Mesenchymal stem cell (in vitro differentiated cells and primary cell): ENCODE measurements at regions not wholly inside any gene's neighbourhood (a gene's known extent, or its start where the extent isn't known, plus 50 kb on each side); places are given as distances from the start of the nearest gene placed in this dataset.

Source experiments
- DNase-seq: peaks from one replicate; pipeline ENCODE4 v3.0.0-alpha.2; 2013
- H2AFZ ChIP-seq: one replicate; pipeline ENCODE4 v1.6.1; 2013; ENCODE audit warnings: low read depth, mild to moderate bottlenecking, control low read depth, inconsistent platforms, low read length, moderate library complexity
- H2AK5ac ChIP-seq: 2 replicates; pipeline ENCODE4 v1.6.1; 2013; ENCODE audit warnings: low read length, moderate library complexity, mild to moderate bottlenecking, inconsistent platforms; ENCODE audit not compliant: severe bottlenecking
- H2BK120ac ChIP-seq: one replicate; pipeline ENCODE4 v1.6.1; 2013; ENCODE audit warnings: low read depth, mild to moderate bottlenecking, inconsistent platforms, low read length, moderate library complexity
- H2BK12ac ChIP-seq, 2 experiments: one replicate each; pipeline ENCODE4 v1.6.1; 2013; ENCODE audit warnings: inconsistent platforms in 2 of 2, low read length in 2 of 2, mild to moderate bottlenecking in 2 of 2, moderate library complexity in 2 of 2, control low read depth in 1 of 2
- H2BK15ac ChIP-seq: one replicate; pipeline ENCODE4 v1.6.1; 2013; ENCODE audit warnings: mild to moderate bottlenecking, low read depth, inconsistent platforms; ENCODE audit not compliant: poor library complexity, severe bottlenecking
- H2BK5ac ChIP-seq: 2 replicates; pipeline ENCODE4 v1.6.1; 2013; ENCODE audit warnings: low read depth, mild to moderate bottlenecking, low read length, control low read depth, inconsistent platforms; ENCODE audit not compliant: poor library complexity, severe bottlenecking
- H3K14ac ChIP-seq, 2 experiments: one replicate each; pipeline ENCODE4 v1.6.1; 2013; ENCODE audit warnings: inconsistent platforms in 2 of 2, low read length in 2 of 2, control low read depth in 1 of 2, mild to moderate bottlenecking in 1 of 2, moderate library complexity in 1 of 2
- H3K18ac ChIP-seq, 2 experiments: one replicate each; pipeline ENCODE4 v1.6.1; 2013; ENCODE audit warnings: inconsistent platforms in 2 of 2, low read length in 2 of 2, control low read depth in 1 of 2, low read depth in 1 of 2, mild to moderate bottlenecking in 1 of 2
- H3K23ac ChIP-seq, 2 experiments: one replicate each; pipeline ENCODE4 v1.6.1; 2013; ENCODE audit warnings: inconsistent platforms in 2 of 2, low read length in 2 of 2, mild to moderate bottlenecking in 2 of 2, moderate library complexity in 2 of 2, control low read depth in 1 of 2
- H3K27ac ChIP-seq: 2 replicates; pipeline ENCODE4 v1.5.1; 2013; ENCODE audit warnings: mild to moderate bottlenecking, moderate library complexity, low read length, control low read depth, inconsistent platforms; ENCODE audit not compliant: poor library complexity, severe bottlenecking
- H3K27me3 ChIP-seq, 2 experiments: 2 replicates each; pipeline versions ENCODE4 v1.6.1 to v1.7.0; 2013; ENCODE audit warnings: low read length in 2 of 2, mild to moderate bottlenecking in 2 of 2, moderate library complexity in 2 of 2, control low read depth in 1 of 2, inconsistent platforms in 1 of 2; ENCODE audit not compliant: control insufficient read depth in 1 of 2, insufficient read depth in 1 of 2
- H3K36me3 ChIP-seq, 2 experiments: 2 replicates each; pipeline versions ENCODE4 v1.6.1 to v1.7.0; 2013; ENCODE audit warnings: low read length in 2 of 2, control low read depth in 1 of 2, inconsistent platforms in 1 of 2, low read depth in 1 of 2, mild to moderate bottlenecking in 1 of 2; ENCODE audit not compliant: insufficient read depth in 2 of 2, control insufficient read depth in 1 of 2
- H3K4ac ChIP-seq, 2 experiments: one replicate each; pipeline ENCODE4 v1.6.1; 2013; ENCODE audit warnings: inconsistent platforms in 2 of 2, low read length in 2 of 2, mild to moderate bottlenecking in 2 of 2, moderate library complexity in 2 of 2, control low read depth in 1 of 2, low read depth in 1 of 2
- H3K4me1 ChIP-seq: 2 replicates; pipeline ENCODE4 v1.6.1; 2013; ENCODE audit warnings: low read depth, low read length, control low read depth; ENCODE audit not compliant: control insufficient read depth, insufficient read depth
- H3K4me2 ChIP-seq: 2 replicates; pipeline ENCODE4 v1.6.1; 2013; ENCODE audit warnings: low read length, mild to moderate bottlenecking, inconsistent platforms; ENCODE audit not compliant: poor library complexity, severe bottlenecking
- H3K4me3 ChIP-seq, 2 experiments: 2 replicates each; pipeline versions ENCODE4 v1.5.1 to v1.7.0; 2013; ENCODE audit warnings: low read length in 2 of 2, mild to moderate bottlenecking in 2 of 2, control low read depth in 1 of 2, low read depth in 1 of 2; ENCODE audit not compliant: insufficient read depth in 1 of 2
- H3K79me1 ChIP-seq: replicated peaks from 2 replicates; pipeline ENCODE4 v1.6.1; 2013; ENCODE audit warnings: mild to moderate bottlenecking, control low read depth, low read length, inconsistent platforms; ENCODE audit not compliant: poor library complexity, severe bottlenecking
- H3K9ac ChIP-seq: 2 replicates; pipeline ENCODE4 v1.7.0; 2013; ENCODE audit warnings: mild to moderate bottlenecking, low read length, moderate library complexity
- H3K9me3 ChIP-seq: 2 replicates; pipeline ENCODE4 v1.7.0; 2013; ENCODE audit warnings: mild to moderate bottlenecking, low read length; ENCODE audit not compliant: control insufficient read depth
- H4K8ac ChIP-seq: one replicate; pipeline ENCODE4 v1.6.1; 2013; ENCODE audit warnings: inconsistent platforms, mild to moderate bottlenecking, low read length, moderate library complexity
- H4K91ac ChIP-seq: one replicate; pipeline ENCODE4 v1.6.1; 2013; ENCODE audit warnings: mild to moderate bottlenecking, low read length, inconsistent platforms
- WGBS: methylation state at CpG from one replicate; pipeline ENCODE4 v1.1.7; 2013; ENCODE audit warnings: mixed read lengths; 5-methylcytosine and 5-hydroxymethylcytosine counted together

GRCh38 chr3:124329723-124330122, 337.8 kb upstream of the ROPN1 start:
- H2BK15ac ChIP-seq, result no peak overlapping the region
- no peak overlapping the region for H3K27ac ChIP-seq
- H3K79me1 ChIP-seq, result no peaks in the 10 kb centered on the region
- no peak overlapping the region for H4K91ac ChIP-seq
- H3K4me1 ChIP-seq, result no peaks in the 10 kb centered on the region
- H3K27me3 ChIP-seq, result no peaks in the 10 kb centered on the region
- peaks cover 2 to 13% of the 10 kb centered on the region in 2 experiments for H3K36me3 ChIP-seq
- H2AFZ ChIP-seq, result no peak overlapping the region
- H3K14ac ChIP-seq, result no peak overlapping the region
- H4K8ac ChIP-seq, result no peak overlapping the region
- no peak overlapping the region for H3K4ac ChIP-seq
- no peak overlapping the region for H3K4me2 ChIP-seq
- no peak overlapping the region for H3K23ac ChIP-seq
- H2BK120ac ChIP-seq, result no peak overlapping the region
- H3K9me3 ChIP-seq, result no peaks in the 10 kb centered on the region
- no peak overlapping the region for H3K9ac ChIP-seq
- H2BK12ac ChIP-seq, result no peak overlapping the region
- no peak overlapping the region for H3K4me3 ChIP-seq
- H3K18ac ChIP-seq, result no peak overlapping the region
- H2BK5ac ChIP-seq, result no peak overlapping the region
- 81% methylated on average over 2 of the region's 2 CpGs for WGBS
- no peak overlapping the region for H2AK5ac ChIP-seq
- no peak for DNase-seq

DNA sequence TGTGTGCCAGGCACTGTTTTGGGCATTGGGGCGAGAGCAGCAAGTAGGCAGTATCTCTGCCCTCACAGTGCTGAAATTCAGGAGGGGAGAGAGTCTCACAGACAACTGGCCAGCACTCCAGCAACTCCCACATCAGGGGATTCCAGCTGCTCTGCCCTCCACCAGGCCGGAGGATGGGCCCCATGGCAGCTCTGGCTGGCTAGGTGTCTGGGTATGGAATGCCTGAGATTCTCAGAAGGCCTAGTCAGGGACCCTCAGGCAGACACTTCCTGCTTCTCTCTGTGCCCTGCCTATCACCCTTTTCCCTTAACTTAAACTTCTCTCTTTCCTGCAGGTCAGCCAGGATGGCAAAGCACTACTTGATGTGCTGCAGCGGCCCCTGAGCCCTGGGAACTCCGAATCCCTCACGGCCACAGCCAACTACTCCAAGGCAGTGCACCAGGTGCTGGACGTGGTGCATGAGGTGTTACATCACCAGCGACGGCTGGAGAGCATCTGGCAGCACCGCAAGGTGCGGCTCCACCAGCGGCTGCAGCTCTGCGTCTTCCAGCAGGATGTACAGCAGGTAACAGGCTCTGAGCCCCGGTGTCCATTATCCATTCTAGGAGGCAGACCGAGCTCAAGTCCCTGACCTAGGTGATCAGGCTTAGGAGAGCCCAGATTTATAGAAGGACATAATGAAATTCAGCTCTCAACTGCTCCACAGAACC, 342.2 kb upstream of the ROPN1 start:
- no peak overlapping the region for H2BK5ac ChIP-seq
- H3K36me3 ChIP-seq, result peaks cover 2 to 14% of the 10 kb centered on the region in 2 experiments
- no peak overlapping the region for H2BK15ac ChIP-seq
- H2BK120ac ChIP-seq, result no peak overlapping the region
- 87% methylated on average over 14 of the region's 14 CpGs for WGBS
- H3K23ac ChIP-seq, result no peak overlapping the region
- no peak overlapping the region for H3K4ac ChIP-seq
- no peaks in the 10 kb centered on the region for H3K27me3 ChIP-seq
- H4K91ac ChIP-seq, result no peak overlapping the region
- no peak overlapping the region for H3K18ac ChIP-seq
- DNase-seq, result no peak
- no peak overlapping the region for H2AFZ ChIP-seq
- no peak overlapping the region for H3K14ac ChIP-seq
- H4K8ac ChIP-seq, result no peak overlapping the region
- no peaks in the 10 kb centered on the region for H3K79me1 ChIP-seq
- H3K4me2 ChIP-seq, result no peak overlapping the region
- H2BK12ac ChIP-seq, result no peak overlapping the region
- no peaks in the 10 kb centered on the region for H3K9me3 ChIP-seq
- H3K4me1 ChIP-seq, result no peaks in the 10 kb centered on the region
- no peak overlapping the region for H3K27ac ChIP-seq
- H2AK5ac ChIP-seq, result no peak overlapping the region
- no peak overlapping the region for H3K9ac ChIP-seq
- H3K4me3 ChIP-seq, result no peak overlapping the region

DNA sequence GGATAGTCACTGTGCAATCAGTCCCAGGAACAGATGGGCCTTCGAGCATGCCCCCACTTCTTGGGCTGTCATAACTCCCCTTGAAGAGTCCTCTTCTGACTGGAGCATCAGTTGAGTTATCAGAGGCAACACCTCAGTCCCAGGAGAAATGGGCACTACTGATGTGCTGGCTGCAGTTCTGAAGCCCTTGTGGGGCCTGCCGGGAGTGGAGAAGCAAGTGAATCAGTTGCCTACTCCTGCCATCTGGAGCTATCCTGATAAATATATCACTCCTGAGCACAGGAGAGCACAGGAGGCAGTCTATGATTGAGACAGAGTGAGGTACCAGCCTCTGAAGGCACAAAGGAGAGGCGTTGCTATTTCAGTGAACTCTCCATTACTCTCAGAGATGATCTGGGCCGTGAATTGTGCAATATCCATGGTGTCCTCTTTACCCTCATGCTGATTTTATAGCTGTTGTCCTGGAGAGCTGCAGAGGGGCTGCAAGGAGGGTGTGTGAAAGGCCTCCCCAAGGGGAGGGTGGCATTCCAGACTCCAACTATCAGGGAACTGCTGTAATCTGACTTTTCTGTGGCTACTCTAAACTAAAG, 344.2 kb upstream of the ROPN1 start:
- H3K9ac ChIP-seq, result no peak overlapping the region
- H3K4me2 ChIP-seq, result no peak overlapping the region
- no peak overlapping the region for H4K8ac ChIP-seq
- H3K36me3 ChIP-seq, result peaks cover 2 to 10% of the 10 kb centered on the region in 2 experiments
- no peak overlapping the region for H2AK5ac ChIP-seq
- H4K91ac ChIP-seq, result no peak overlapping the region
- H2BK12ac ChIP-seq, result no peak overlapping the region
- no peaks in the 10 kb centered on the region for H3K9me3 ChIP-seq
- H3K23ac ChIP-seq, result no peak overlapping the region
- no peak overlapping the region for H3K4me3 ChIP-seq
- peaks cover 0 to 1% of the 10 kb centered on the region in 2 experiments for H3K27me3 ChIP-seq
- no peaks in the 10 kb centered on the region for H3K4me1 ChIP-seq
- no peak overlapping the region for H2BK120ac ChIP-seq
- DNase-seq, result no peak
- H2AFZ ChIP-seq, result no peak overlapping the region
- H3K18ac ChIP-seq, result no peak overlapping the region
- H2BK15ac ChIP-seq, result no peak overlapping the region
- no peak overlapping the region for H3K27ac ChIP-seq
- no peaks in the 10 kb centered on the region for H3K79me1 ChIP-seq
- no peak overlapping the region for H3K4ac ChIP-seq
- WGBS, result 68% methylated on average over 4 of the region's 4 CpGs
- no peak overlapping the region for H2BK5ac ChIP-seq
- H3K14ac ChIP-seq, result no peak overlapping the region

- H2BK15ac ChIP-seq, result no peak overlapping the region
- H3K4me3 ChIP-seq, result no peak overlapping the region
- no peak overlapping the region for H3K18ac ChIP-seq
- H2AFZ ChIP-seq, result no peak overlapping the region
- no peak overlapping the region for H4K8ac ChIP-seq
- H3K9ac ChIP-seq, result no peak overlapping the region
- DNase-seq, result no peak
- H3K4me2 ChIP-seq, result no peak overlapping the region
- no peak overlapping the region for H3K23ac ChIP-seq
- H3K27ac ChIP-seq, result no peak overlapping the region
- no peak overlapping the region for H2AK5ac ChIP-seq
- no peak overlapping the region for H4K91ac ChIP-seq
- 96% methylated on average over 2 of the region's 2 CpGs for WGBS
- peaks cover 0 to 4% of the 10 kb centered on the region in 2 experiments for H3K36me3 ChIP-seq
- H2BK5ac ChIP-seq, result no peak overlapping the region
- peaks cover 0 to 3% of the 10 kb centered on the region in 2 experiments for H3K27me3 ChIP-seq
- H2BK12ac ChIP-seq, result no peak overlapping the region
- no peak overlapping the region for H2BK120ac ChIP-seq
- H3K79me1 ChIP-seq, result no peaks in the 10 kb centered on the region
- peaks cover 6% of the 10 kb centered on the region for H3K4me1 ChIP-seq
- H3K9me3 ChIP-seq, result no peaks in the 10 kb centered on the region
- H3K14ac ChIP-seq, result no peak overlapping the region
- no peak overlapping the region for H3K4ac ChIP-seq
Measured at GRCh38 chr3:124345845-124346244, 353.9 kb upstream of the ROPN1 start.
